H1 (cell line): ENCODE measurements at regions not wholly inside any gene's neighbourhood (a gene's known extent, or its start where the extent isn't known, plus 50 kb on each side); places are given as distances from the start of the nearest gene placed in this dataset.

ENCODE experiments used
- CTCF ChIA-PET: fragments of 300-600 bp; sonication (Branson Sonifier 250); formaldehyde crosslinking; loops from one replicate; lab custom pipeline; 2021; ENCODE audit not compliant: partially characterized antibody; lab: Charles Lee
- POLR2A ChIA-PET: fragments of 300-600 bp; sonication (Branson Sonifier 250); formaldehyde crosslinking; loops from one replicate; lab custom pipeline; 2021; ENCODE audit warnings: inconsistent platforms; ENCODE audit not compliant: partially characterized antibody; lab: Charles Lee
- DNase-seq, 2 experiments: peaks; one replicate each; pipeline versions ENCODE4 v3.0.0 to v3.0.0-alpha.2; 2010 to 2022; ENCODE audit warnings: low spot score in 2 of 2, low read depth in 1 of 2, mixed read lengths in 1 of 2
- FAIRE-seq: peaks from 2 replicates; lab custom pipeline; 2011; peaks lifted over from hg19 to GRCh38; lab: Jason Lieb, UNC
- H2AFZ ChIP-seq: 2 replicates; pipeline ENCODE4 v1.8.1; 2012; ENCODE audit warnings: low read length, inconsistent platforms
- H2AK5ac ChIP-seq: 2 replicates; pipeline ENCODE4 v1.6.1; 2013; ENCODE audit warnings: low read depth, low read length
- H2BK120ac ChIP-seq: replicated peaks from 2 replicates; pipeline ENCODE3; 2013; ENCODE audit warnings: low read depth, low read length, inconsistent platforms
- H2BK12ac ChIP-seq: 2 replicates; pipeline ENCODE4 v1.6.1; 2013; ENCODE audit warnings: low read depth, low read length
- H2BK15ac ChIP-seq: 2 replicates; pipeline ENCODE4 v1.6.1; 2013; ENCODE audit warnings: low read length
- H2BK20ac ChIP-seq: 2 replicates; pipeline ENCODE4 v1.6.1; 2013; ENCODE audit warnings: low read length
- H2BK5ac ChIP-seq: 2 replicates; pipeline ENCODE4 v1.6.1; 2013; ENCODE audit warnings: low read depth, low read length
- H3K14ac ChIP-seq: 2 replicates; pipeline ENCODE4 v1.6.1; 2013; ENCODE audit warnings: inconsistent platforms; ENCODE audit not compliant: insufficient read length
- H3K18ac ChIP-seq: 2 replicates; pipeline ENCODE4 v1.6.1; 2013; ENCODE audit warnings: low read length; ENCODE audit errors: extremely low read depth
- H3K23ac ChIP-seq: 2 replicates; pipeline ENCODE4 v1.6.1; 2013; ENCODE audit warnings: inconsistent platforms; ENCODE audit not compliant: insufficient read length
- H3K23me2 ChIP-seq: 2 replicates; pipeline ENCODE4 v1.6.1; 2013; ENCODE audit warnings: low read depth, low read length
- H3K27ac ChIP-seq: 2 replicates; pipeline ENCODE4 v1.6.1; 2011; ENCODE audit warnings: low read depth, low read length, inconsistent platforms
- H3K27me3 ChIP-seq, 4 experiments: replicated peaks in 1 of 4; 1 replicate in 1 of 4; 2 replicates in 3 of 4; pipeline versions ENCODE4 v1.6.1 to v1.8.1; 2011 to 2013; ENCODE audit warnings: low read length in 3 of 4, mild to moderate bottlenecking in 3 of 4, inconsistent platforms in 2 of 4, mixed read lengths in 2 of 4, moderate library complexity in 1 of 4; ENCODE audit not compliant: control insufficient read depth in 3 of 4, insufficient read depth in 3 of 4; ENCODE audit errors: extremely low read depth in 1 of 4
- H3K36me3 ChIP-seq, 4 experiments: 2 replicates each; pipeline versions ENCODE4 v1.6.1 to v1.8.1; 2011 to 2013; ENCODE audit warnings: mild to moderate bottlenecking in 4 of 4, low read length in 3 of 4, moderate library complexity in 2 of 4, control low read depth in 1 of 4, inconsistent platforms in 1 of 4; ENCODE audit not compliant: insufficient read depth in 4 of 4, control insufficient read depth in 2 of 4
- H3K4ac ChIP-seq: replicated peaks from 2 replicates; pipeline ENCODE3; 2013; ENCODE audit warnings: low read length, low read depth, mixed read lengths, inconsistent platforms; ENCODE audit not compliant: insufficient read length
- H3K4me1 ChIP-seq, 4 experiments: replicated peaks in 1 of 4; 1 replicate in 1 of 4; 2 replicates in 3 of 4; pipeline versions ENCODE4 v1.6.1 to v1.8.1; 2011 to 2013; ENCODE audit warnings: low read length in 3 of 4, inconsistent platforms in 2 of 4, mixed read lengths in 1 of 4; ENCODE audit not compliant: insufficient read depth in 4 of 4, control insufficient read depth in 3 of 4
- H3K4me2 ChIP-seq, 2 experiments: 2 replicates each; pipeline versions ENCODE4 v1.6.1 to v1.8.1; 2011 to 2013; ENCODE audit warnings: low read depth in 2 of 2, low read length in 2 of 2, control low read depth in 1 of 2, inconsistent platforms in 1 of 2, mild to moderate bottlenecking in 1 of 2; ENCODE audit not compliant: insufficient read depth in 1 of 2
- H3K4me3 ChIP-seq, 4 experiments: fragments of 200-600, 300-600 bp in 1 of 4; sonication (generic), shearing (Covaris generic), sonication (Bioruptor Twin) in 1 of 4; 2 replicates each; pipeline versions ENCODE4 v1.5.1 to v1.8.1; 2011 to 2016; ENCODE audit warnings: low read length in 4 of 4, low read depth in 3 of 4, control low read depth in 2 of 4, inconsistent platforms in 2 of 4, mild to moderate bottlenecking in 2 of 4, mixed read lengths in 1 of 4, moderate library complexity in 1 of 4; ENCODE audit not compliant: insufficient read depth in 2 of 4; ENCODE audit errors: extremely low read depth in 1 of 4
- H3K56ac ChIP-seq: replicated peaks from 2 replicates; pipeline ENCODE3; 2013; ENCODE audit warnings: low read depth, mild to moderate bottlenecking, mixed read lengths, low read length, inconsistent platforms; ENCODE audit not compliant: insufficient read length
- H3K79me1 ChIP-seq: 2 replicates; pipeline ENCODE4 v1.6.1; 2013; ENCODE audit warnings: low read depth, low read length, control low read depth
- H3K79me2 ChIP-seq, 2 experiments: 2 replicates each; pipeline versions ENCODE4 v1.6.1 to v1.8.1; 2012 to 2013; ENCODE audit warnings: low read length in 2 of 2, mild to moderate bottlenecking in 2 of 2, inconsistent platforms in 1 of 2; ENCODE audit not compliant: insufficient read depth in 2 of 2, control insufficient read depth in 1 of 2
- H3K9ac ChIP-seq, 4 experiments: replicated peaks in 1 of 4; 1 replicate in 1 of 4; 2 replicates in 3 of 4; pipeline versions ENCODE4 v1.6.1 to v1.8.1; 2011 to 2013; ENCODE audit warnings: low read depth in 3 of 4, low read length in 3 of 4, control low read depth in 2 of 4, mild to moderate bottlenecking in 2 of 4, moderate library complexity in 2 of 4, inconsistent platforms in 1 of 4; ENCODE audit errors: extremely low read depth in 1 of 4
- H3K9me3 ChIP-seq, 2 experiments: 2 replicates each; pipeline versions ENCODE4 v1.6.1 to v1.8.1; 2012 to 2013; ENCODE audit warnings: mild to moderate bottlenecking in 2 of 2, moderate library complexity in 2 of 2, control low read depth in 1 of 2, inconsistent platforms in 1 of 2, low read depth in 1 of 2, low read length in 1 of 2, mixed read lengths in 1 of 2; ENCODE audit not compliant: insufficient read depth in 2 of 2
- H4K20me1 ChIP-seq, 2 experiments: replicated peaks in 1 of 2; 2 replicates each; pipeline versions ENCODE3 to v1.8.1; 2011 to 2013; ENCODE audit warnings: inconsistent platforms in 2 of 2, low read length in 2 of 2, mild to moderate bottlenecking in 1 of 2; ENCODE audit not compliant: insufficient read depth in 2 of 2, control insufficient read depth in 1 of 2
- H4K5ac ChIP-seq: 2 replicates; pipeline ENCODE4 v1.6.1; 2013; ENCODE audit warnings: low read length, low read depth, mixed read lengths, inconsistent platforms; ENCODE audit not compliant: insufficient read length
- H4K8ac ChIP-seq: 2 replicates; pipeline ENCODE4 v1.8.0; 2013; ENCODE audit warnings: mild to moderate bottlenecking, moderate library complexity, low read length, inconsistent platforms; ENCODE audit not compliant: insufficient read depth; ENCODE audit errors: extremely low read depth
- H4K91ac ChIP-seq: replicated peaks from 2 replicates; pipeline ENCODE3; 2013; ENCODE audit warnings: low read length, mixed read lengths, inconsistent platforms; ENCODE audit not compliant: insufficient read length
- CREB1 ChIP-seq: IDR thresholded peaks from 2 replicates; pipeline ENCODE4 v1.6.1; 2012; ENCODE audit warnings: inconsistent platforms
- EZH2 ChIP-seq: fragments of 200-600 bp; sonication (generic); IDR thresholded peaks from 2 replicates; pipeline ENCODE4 v1.7.1; 2012; ENCODE audit warnings: low read depth, mild to moderate bottlenecking, moderate library complexity, low read length, inconsistent platforms; ENCODE audit not compliant: severe bottlenecking
- KDM4A ChIP-seq: IDR thresholded peaks from one replicate; pipeline ENCODE4 v1.7.1; 2012; ENCODE audit warnings: low read depth, mild to moderate bottlenecking, moderate library complexity, low read length, inconsistent platforms; ENCODE audit not compliant: severe bottlenecking
- KDM5A ChIP-seq: fragments of 200-600 bp; IDR thresholded peaks from 2 replicates; pipeline ENCODE4 v1.7.1; 2012; ENCODE audit warnings: mild to moderate bottlenecking, low read length, inconsistent platforms, mixed read lengths
- RBBP5 ChIP-seq: IDR thresholded peaks from 2 replicates; pipeline ENCODE4 v1.7.1; 2012; ENCODE audit warnings: low read depth, mild to moderate bottlenecking, inconsistent platforms, low read length, moderate library complexity, borderline replicate concordance
- WGBS, 2 experiments: shearing (Covaris generic) in 1 of 2; methylation state at CpG; one replicate each; pipeline versions ENCODE4 v1.1.6 to v1.1.7; 2013 to 2015; ENCODE audit warnings: low lambda C conversion rate in 2 of 2, mixed read lengths in 2 of 2, inconsistent platforms in 1 of 2, low coverage in 1 of 2, missing lambda C conversion rate in 1 of 2; ENCODE audit not compliant: insufficient replicate concordance in 2 of 2, insufficient coverage in 1 of 2, insufficient read length in 1 of 2; ENCODE audit errors: extremely low coverage in 1 of 2, missing lambda C conversion rate in 1 of 2; 5-methylcytosine and 5-hydroxymethylcytosine counted together

DNA sequence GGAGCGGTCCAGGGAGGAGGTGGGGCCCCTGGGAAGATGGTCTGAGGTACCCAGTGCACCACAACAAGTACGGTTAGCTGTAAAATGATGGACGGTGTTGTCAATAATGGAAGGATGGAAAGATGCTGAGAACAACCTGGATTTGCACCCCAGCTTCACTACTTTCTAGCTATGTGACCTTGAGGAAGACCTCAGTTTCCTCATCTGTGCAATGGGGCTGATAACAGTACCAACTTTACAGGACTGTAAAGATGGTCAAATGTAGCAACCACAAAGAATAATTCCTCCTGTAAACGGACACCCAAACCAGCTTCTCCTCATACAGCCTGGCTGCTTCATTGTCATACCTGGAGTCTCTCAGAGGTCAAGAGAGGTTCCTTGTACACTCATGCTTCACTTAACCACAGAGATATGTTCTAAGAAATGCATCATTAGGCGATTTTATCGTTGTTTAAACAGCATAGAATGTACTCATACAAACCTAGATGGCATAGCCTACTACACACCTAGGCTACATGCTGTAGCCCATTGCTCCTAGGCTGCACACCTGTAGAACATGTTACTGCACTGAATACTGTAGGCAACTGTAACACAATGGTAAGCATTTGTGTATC, 65.5 kb upstream of the LMO2 start:
- no peak overlapping the region for H4K5ac ChIP-seq
- no peaks in the 10 kb centered on the region for H3K79me1 ChIP-seq
- FAIRE-seq (no peak), DNase-seq (no peak)
- no peaks in the 10 kb centered on the region for H3K23me2 ChIP-seq
- no peak overlapping the region for H2BK15ac ChIP-seq
- H2BK5ac ChIP-seq: no peak overlapping the region
- no peak overlapping the region for H2AK5ac ChIP-seq
- H3K4me1 ChIP-seq: no peaks in the 10 kb centered on the region
- H3K4me3 ChIP-seq: no peak overlapping the region
- H2BK12ac ChIP-seq: no peak overlapping the region
- ChIA-PET POLR2A (no interaction called here), CTCF (interaction anchor here (0.8 kb wide), 1 partner anchor 31 kb away, joined by 3 read pairs; no protein-coding TSS in a partner anchor)
- no peaks in the 10 kb centered on the region for H3K9me3 ChIP-seq
- no peak overlapping the region for H3K4ac ChIP-seq
- H2BK20ac ChIP-seq: no peak overlapping the region
- no peak overlapping the region for H4K8ac ChIP-seq
- no peaks in the 10 kb centered on the region for H4K20me1 ChIP-seq
- WGBS, 2 experiments: 77% methylated on average over 6 of the region's 6 CpGs; no CpG with 5 or more reads in 1 of the 2 experiments
- no peaks in the 10 kb centered on the region for H3K79me2 ChIP-seq
- H2AFZ ChIP-seq: no peak overlapping the region
- no peak overlapping the region for H3K9ac ChIP-seq
- H4K91ac ChIP-seq: no peak overlapping the region
- H3K23ac ChIP-seq: no peak overlapping the region
- H3K4me2 ChIP-seq: no peak overlapping the region
- H3K14ac ChIP-seq: no peak overlapping the region
- TF ChIP-seq EZH2 (no peak), CREB1 (no peak), KDM4A (no peak), KDM5A (no peak), RBBP5 (no peak)
- H3K36me3 ChIP-seq: no peaks in the 10 kb centered on the region
- no peak overlapping the region for H3K27ac ChIP-seq
- no peak overlapping the region for H3K56ac ChIP-seq
- H3K18ac ChIP-seq: no peak overlapping the region
- no peak overlapping the region for H2BK120ac ChIP-seq
- peaks cover 0 to 3% (median 0%) of the 10 kb centered on the region in 4 experiments; a peak in 1 of 7 replicates for H3K27me3 ChIP-seq
